HG02970 (cell line): ENCODE measurements at regions not wholly inside any gene's neighbourhood (a gene's known extent, or its start where the extent isn't known, plus 50 kb on each side); places are given as distances from the start of the nearest gene placed in this dataset.

ENCODE experiments used
- ATAC-seq: cut with Tn5 transposase; IDR thresholded peaks from one replicate; pipeline ENCODE4 v1.9.1; 2021; ENCODE audit warnings: mild to moderate bottlenecking, moderate library complexity, moderate number of reproducible peaks; ENCODE audit not compliant: unreplicated experiment, low FRiP score

- ATAC-seq = no peak
Observed at GRCh38 chr10:6889718-6890117, 309.6 kb upstream of the PRKCQ start.

- no peak for ATAC-seq
Observed at GRCh38 chr10:6888434-6888833, 308.4 kb upstream of the PRKCQ start.

DNA sequence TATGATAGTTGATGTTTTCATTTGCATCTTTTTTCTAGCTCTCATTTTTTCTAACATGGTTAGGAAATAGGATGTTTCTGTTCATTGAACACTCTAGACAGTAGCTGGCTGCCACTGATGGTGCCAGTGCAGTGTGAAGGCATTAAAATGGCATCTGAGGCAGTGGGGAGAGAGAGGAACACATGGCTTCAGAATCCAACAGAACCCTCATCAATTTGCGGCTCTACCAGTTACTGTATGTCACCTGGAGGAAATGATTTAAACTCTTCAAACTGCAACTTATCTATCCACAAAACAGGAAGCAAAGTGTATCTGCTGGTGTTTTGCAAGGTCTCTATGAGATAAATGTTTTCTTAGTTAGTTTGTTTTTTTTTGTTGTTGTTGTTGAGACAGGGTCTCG is 305.2 kb upstream of the PRKCQ start:
- ATAC-seq = no peak

- ATAC-seq = no peak
Observed at GRCh38 chr10:6881987-6882386, 301.9 kb upstream of the PRKCQ start.

GRCh38 chr10:6877722-6878392 is 297.8 kb upstream of the PRKCQ start:
- no peak for ATAC-seq

GRCh38 chr10:6877336-6877721 is 297.3 kb upstream of the PRKCQ start:
- no peak for ATAC-seq

- ATAC-seq = no peak
Observed at GRCh38 chr10:6875269-6875865, 295.3 kb upstream of the PRKCQ start.

DNA sequence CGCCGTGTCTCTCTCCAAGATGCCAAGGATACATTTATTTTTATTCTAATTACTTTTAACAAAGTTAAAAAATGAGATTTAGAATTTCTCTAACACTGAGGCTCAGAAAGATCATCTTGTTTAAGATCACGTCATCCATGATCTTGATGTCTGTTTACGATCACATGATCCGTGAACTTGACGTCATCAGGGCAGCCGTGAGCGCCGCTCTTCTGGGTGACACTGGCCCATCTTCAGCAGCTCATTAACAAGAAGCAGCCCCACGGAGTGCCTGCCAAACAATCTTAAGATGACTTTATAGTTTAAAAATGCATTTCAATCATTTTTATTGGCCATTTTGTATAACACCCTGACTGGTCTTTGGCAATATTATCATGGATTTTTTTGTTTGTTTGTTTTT is 291.1 kb upstream of the PRKCQ start:
- ATAC-seq = no peak

DNA sequence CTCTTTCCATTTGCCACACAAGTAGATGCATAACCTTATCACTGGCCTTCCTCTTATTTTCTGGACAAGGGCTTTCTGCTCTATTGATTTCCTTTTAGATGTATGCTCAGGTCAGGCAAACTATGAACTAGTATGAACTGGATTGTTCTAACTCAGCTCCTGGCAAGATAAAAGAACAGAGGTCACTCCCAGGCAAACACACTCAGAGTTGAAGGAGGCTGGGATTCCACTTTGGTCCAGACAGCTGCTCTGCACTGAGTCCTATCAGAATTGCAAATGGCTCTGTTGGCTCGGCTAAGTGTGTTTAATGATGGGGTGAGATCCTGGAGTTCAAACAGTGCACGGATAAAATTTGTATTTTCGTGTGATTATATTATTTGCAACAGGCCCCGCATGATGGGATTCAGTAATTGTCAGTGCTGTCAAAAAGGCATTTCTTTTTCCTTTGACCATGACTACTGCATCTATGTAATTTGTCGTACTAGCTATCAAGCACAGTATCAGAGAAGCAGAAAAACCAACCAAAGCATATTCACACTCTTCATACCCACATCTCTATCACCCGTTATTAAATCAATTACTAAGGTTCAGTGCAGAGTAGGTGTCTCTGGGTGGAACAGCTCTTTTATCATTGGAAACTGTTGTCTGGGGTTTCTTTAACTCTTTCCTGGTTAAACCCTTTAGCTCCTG is 288.1 kb upstream of the PRKCQ start:
- no peak for ATAC-seq

GRCh38 chr10:6866757-6867156 is 286.7 kb upstream of the PRKCQ start:
- ATAC-seq = no peak

GRCh38 chr10:6864142-6864541 is 284.1 kb upstream of the PRKCQ start:
- ATAC-seq = no peak

GRCh38 chr10:6863381-6863780 is 283.3 kb upstream of the PRKCQ start:
- no peak for ATAC-seq

- no peak for ATAC-seq
Observed at GRCh38 chr10:6850452-6850851, 270.4 kb upstream of the PRKCQ start.

- no peak for ATAC-seq
Observed at GRCh38 chr10:6847561-6847960, 267.5 kb upstream of the PRKCQ start.

DNA sequence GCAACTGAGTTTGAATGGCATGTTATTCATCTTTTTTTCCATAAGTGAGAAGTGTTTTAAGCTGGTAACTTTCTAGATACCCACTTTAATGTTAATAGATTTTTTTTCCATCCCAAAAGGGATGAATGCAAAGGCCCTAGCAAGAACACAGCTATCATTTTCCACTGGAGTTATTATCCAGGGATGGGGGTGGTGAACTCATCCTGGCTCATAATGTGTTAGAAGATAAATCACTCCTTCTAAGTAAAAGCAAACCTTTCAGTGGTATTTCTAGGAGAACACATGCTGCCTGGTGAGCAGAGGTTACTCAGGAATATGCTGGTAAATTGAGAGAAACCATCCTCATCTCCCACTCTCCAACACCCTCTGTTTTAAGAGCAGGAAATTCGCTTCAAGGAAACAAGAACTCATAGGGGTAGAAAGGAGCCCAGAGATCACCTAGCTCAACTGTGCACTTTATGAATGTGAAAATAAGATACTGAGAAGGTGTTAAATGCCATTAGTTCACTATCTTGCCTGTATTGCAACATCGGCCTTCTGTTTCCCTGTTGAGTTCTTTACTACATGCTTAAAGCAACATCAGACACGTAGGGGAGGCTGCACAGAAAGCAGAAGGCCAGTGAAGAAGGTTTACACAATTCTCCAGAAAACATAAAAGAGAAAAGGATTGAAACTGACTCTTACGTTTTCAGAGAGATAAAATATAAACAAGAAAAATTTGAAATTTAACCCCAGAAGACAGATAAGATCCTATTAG is 264.0 kb upstream of the PRKCQ start:
- ATAC-seq = no peak

GRCh38 chr10:6843481-6843881 is 263.4 kb upstream of the PRKCQ start:
- ATAC-seq = no peak

DNA sequence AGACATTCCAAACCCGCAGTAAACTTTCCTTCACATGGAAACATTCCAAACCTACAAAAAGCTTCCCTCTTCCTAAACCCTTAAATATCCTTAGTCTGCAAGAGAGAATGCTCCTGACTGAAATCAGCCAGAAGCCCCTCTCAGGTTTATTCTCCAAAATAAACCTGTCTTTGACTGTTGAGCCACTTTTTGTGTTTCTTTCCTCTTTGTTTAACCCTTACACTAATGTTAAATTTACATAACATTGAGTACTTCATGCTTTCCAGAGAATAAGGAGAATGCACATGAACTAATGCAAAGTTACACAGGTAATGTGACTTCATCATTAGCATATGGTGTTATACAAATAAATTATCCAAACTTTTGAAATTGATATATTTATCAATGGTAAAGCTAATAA is 262.6 kb upstream of the PRKCQ start:
- no peak for ATAC-seq

- ATAC-seq = no peak
Observed at GRCh38 chr10:6841761-6842160, 261.7 kb upstream of the PRKCQ start.

GRCh38 chr10:6840766-6841165 is 260.7 kb upstream of the PRKCQ start:
- no peak for ATAC-seq

DNA sequence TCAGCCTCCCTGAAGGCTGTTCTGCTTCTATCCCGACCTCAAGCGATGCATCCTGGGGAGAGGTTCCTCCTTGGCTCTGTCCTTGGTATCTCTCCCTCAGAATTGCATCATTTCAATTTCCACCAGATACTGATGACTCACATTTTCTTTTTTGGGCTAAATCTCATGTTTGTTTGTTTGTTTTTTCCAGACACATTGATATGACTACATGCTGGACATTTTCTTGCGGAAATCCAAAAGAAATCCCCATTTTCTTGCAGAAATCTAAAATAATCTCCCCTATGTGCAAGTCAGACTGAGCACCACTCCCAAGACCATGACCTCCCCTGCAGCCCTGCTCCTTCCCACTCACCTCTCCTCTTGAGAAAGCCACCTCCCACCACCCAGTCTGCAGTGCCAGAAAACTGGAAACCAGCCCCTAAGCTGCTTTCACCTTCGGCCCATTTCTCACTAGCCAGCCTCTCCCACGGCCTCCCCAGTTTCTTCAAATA is 260.2 kb upstream of the PRKCQ start:
- no peak for ATAC-seq

- ATAC-seq = no peak
Observed at GRCh38 chr10:6838118-6838517, 258.0 kb upstream of the PRKCQ start.
